Ovary (tissue), 3 donors: ENCODE measurements at regions not wholly inside any gene's neighbourhood (a gene's known extent, or its start where the extent isn't known, plus 50 kb on each side); places are given as distances from the start of the nearest gene placed in this dataset.

Source experiments
- CTCF ChIP-seq, 3 donors: fragments of 450-650 bp in 2 of 3; fragments of 200-600 bp in 1 of 3; IDR thresholded peaks; one replicate each; pipeline versions ENCODE4 v1.5.1 to v1.8.0; 2016 to 2022; ENCODE audit warnings: antibody characterized with exemption in 3 of 3, mild to moderate bottlenecking in 1 of 3
- EP300 ChIP-seq: sonication (generic); formaldehyde crosslinking; IDR thresholded peaks from one replicate; pipeline ENCODE4 v1.6.1; 2017; ENCODE audit warnings: antibody characterized with exemption
- donor health status: DM: no; HTN: no; CAD: no.

GRCh38 chr4:12880844-12881243 is 603.3 kb downstream of the RAB28 start:
- no peak for TF ChIP-seq CTCF (IDR thresholded peaks at IDR 0.05)
- no peak for TF ChIP-seq EP300
